NOMO-1 treated with DMSO at 0.1 percent for 48 hours (cell line): ENCODE measurements at regions not wholly inside any gene's neighbourhood (a gene's known extent, or its start where the extent isn't known, plus 50 kb on each side); places are given as distances from the start of the nearest gene placed in this dataset.

Experiments
- DNase-seq: peaks from one replicate; lab custom pipeline; 2025; ENCODE audit not compliant: unreplicated experiment; lab: John Stamatoyannopoulos, UW

- no peak for DNase-seq
Measured at GRCh38 chr14:84760489-84761126, 769.3 kb upstream of the FLRT2 start.

- DNase-seq: no peak
Measured at GRCh38 chr14:84767434-84767833, 762.5 kb upstream of the FLRT2 start.

GRCh38 chr14:84770030-84770429 lies 759.9 kb upstream of the FLRT2 start:
- no peak for DNase-seq

GRCh38 chr14:84777356-84777755 lies 752.6 kb upstream of the FLRT2 start:
- no peak for DNase-seq

- no peak for DNase-seq
Measured at GRCh38 chr14:84782902-84783301, 747.0 kb upstream of the FLRT2 start.

GRCh38 chr14:84783511-84783910 lies 746.4 kb upstream of the FLRT2 start:
- no peak for DNase-seq

- no peak for DNase-seq
Measured at GRCh38 chr14:84785996-84786395, 743.9 kb upstream of the FLRT2 start.

GRCh38 chr14:84789012-84789411 lies 740.9 kb upstream of the FLRT2 start:
- no peak for DNase-seq

GRCh38 chr14:84792722-84793410 lies 737.1 kb upstream of the FLRT2 start:
- no peak for DNase-seq

- DNase-seq: no peak
Measured at GRCh38 chr14:84797326-84797725, 732.6 kb upstream of the FLRT2 start.

GRCh38 chr14:84804468-84804867 lies 725.5 kb upstream of the FLRT2 start:
- DNase-seq: no peak

GRCh38 chr14:84804895-84805294 lies 725.0 kb upstream of the FLRT2 start:
- no peak for DNase-seq

- no peak for DNase-seq
Measured at GRCh38 chr14:84806181-84806580, 723.8 kb upstream of the FLRT2 start.

- DNase-seq: no peak
Measured at GRCh38 chr14:84806622-84807021, 723.3 kb upstream of the FLRT2 start.

GRCh38 chr14:84807673-84808072 lies 722.3 kb upstream of the FLRT2 start:
- no peak for DNase-seq

GRCh38 chr14:84809158-84809557 lies 720.8 kb upstream of the FLRT2 start:
- no peak for DNase-seq

GRCh38 chr14:84814391-84814790 lies 715.6 kb upstream of the FLRT2 start:
- no peak for DNase-seq

GRCh38 chr14:84819528-84819927 lies 710.4 kb upstream of the FLRT2 start:
- no peak for DNase-seq

GRCh38 chr14:84825481-84826251 lies 704.3 kb upstream of the FLRT2 start:
- no peak for DNase-seq

- DNase-seq: no peak
Measured at GRCh38 chr14:84826294-84826693, 703.6 kb upstream of the FLRT2 start.

GRCh38 chr14:84850595-84850994 lies 679.3 kb upstream of the FLRT2 start:
- DNase-seq: no peak
